CD14-positive monocyte (primary cell): ENCODE measurements at regions not wholly inside any gene's neighbourhood (a gene's known extent, or its start where the extent isn't known, plus 50 kb on each side); places are given as distances from the start of the nearest gene placed in this dataset.

Experiments
- DNase-seq, 3 donors: peaks; one replicate each; pipeline ENCODE4 v3.0.0-alpha.2; 2011 to 2022
- H2AFZ ChIP-seq: 2 replicates; pipeline ENCODE4 v1.6.0; 2012; ENCODE audit warnings: mild to moderate bottlenecking, low read depth, low read length, inconsistent platforms; ENCODE audit not compliant: insufficient read depth, poor library complexity, severe bottlenecking
- H3K27ac ChIP-seq, 2 donors: 1 replicate in 1 of 2; 2 replicates in 1 of 2; pipeline ENCODE4 v1.5.1; 2012 to 2013; ENCODE audit warnings: low read length in 2 of 2, control low read depth in 1 of 2, inconsistent platforms in 1 of 2, low read depth in 1 of 2, mild to moderate bottlenecking in 1 of 2
- H3K27me3 ChIP-seq, 2 donors: one replicate each; pipeline versions ENCODE4 v1.6.0 to v1.6.1; 2011 to 2013; ENCODE audit warnings: low read length in 2 of 2; ENCODE audit not compliant: control insufficient read depth in 2 of 2, insufficient read depth in 2 of 2
- H3K36me3 ChIP-seq, 2 donors: replicated peaks in 1 of 2; 1 replicate in 1 of 2; 2 replicates in 1 of 2; pipeline versions ENCODE4 v1.5.1 to v1.6.1; 2012 to 2013; ENCODE audit warnings: low read length in 2 of 2, control low read depth in 1 of 2, inconsistent platforms in 1 of 2, mild to moderate bottlenecking in 1 of 2; ENCODE audit not compliant: insufficient read depth in 2 of 2, control insufficient read depth in 1 of 2
- H3K4me1 ChIP-seq, 2 donors: 1 replicate in 1 of 2; 2 replicates in 1 of 2; pipeline versions ENCODE4 v1.5.1 to v1.6.1; 2012 to 2013; ENCODE audit warnings: low read length in 2 of 2, control low read depth in 1 of 2, inconsistent platforms in 1 of 2, mild to moderate bottlenecking in 1 of 2, moderate library complexity in 1 of 2; ENCODE audit not compliant: insufficient read depth in 2 of 2, control insufficient read depth in 1 of 2
- H3K4me2 ChIP-seq: replicated peaks from 2 replicates; pipeline ENCODE3; 2012; ENCODE audit warnings: low read length, moderate library complexity, mild to moderate bottlenecking; ENCODE audit not compliant: poor library complexity, severe bottlenecking; ENCODE audit errors: extremely low read depth
- H3K4me3 ChIP-seq, 3 experiments: fragments of 200-600 bp in 1 of 3; sonication (generic) in 1 of 3; replicated peaks in 1 of 3; 1 replicate in 2 of 3; 2 replicates in 1 of 3; pipeline ENCODE4 v1.5.1; 2011 to 2013; ENCODE audit warnings: low read length in 3 of 3, mild to moderate bottlenecking in 3 of 3, control low read depth in 2 of 3, low read depth in 2 of 3, inconsistent platforms in 1 of 3, moderate library complexity in 1 of 3
- H3K79me2 ChIP-seq: 2 replicates; pipeline ENCODE4 v1.6.0; 2012; ENCODE audit warnings: mild to moderate bottlenecking, control low read depth, inconsistent platforms, low read length, moderate library complexity; ENCODE audit not compliant: insufficient read depth
- H3K9ac ChIP-seq: 2 replicates; pipeline ENCODE4 v1.6.0; 2017; ENCODE audit warnings: low read length, mild to moderate bottlenecking; ENCODE audit not compliant: insufficient read depth, poor library complexity, severe bottlenecking
- H3K9me3 ChIP-seq, 2 donors: replicated peaks in 1 of 2; 1 replicate in 1 of 2; 2 replicates in 1 of 2; pipeline versions ENCODE4 v1.5.1 to v1.6.1; 2012 to 2013; ENCODE audit warnings: low read length in 2 of 2, control low read depth in 1 of 2; ENCODE audit not compliant: control insufficient read depth in 1 of 2, insufficient read depth in 1 of 2
- H4K20me1 ChIP-seq: 2 replicates; pipeline ENCODE4 v1.6.0; 2012; ENCODE audit warnings: mild to moderate bottlenecking, low read length, control low read depth, moderate library complexity; ENCODE audit not compliant: insufficient read depth
- H3K27ac Mint-ChIP-seq, 7 donors: one replicate each; pipeline ENCODE4 v1.8.0; 2020; ENCODE audit warnings: mild to moderate bottlenecking in 7 of 7, mixed read lengths in 7 of 7, moderate library complexity in 6 of 7, inconsistent platforms in 2 of 7
- H3K27me3 Mint-ChIP-seq, 3 donors: one replicate each; pipeline ENCODE4 v1.8.0; 2021 to 2022; ENCODE audit warnings: low read depth in 3 of 3, mild to moderate bottlenecking in 3 of 3, mixed read lengths in 3 of 3, moderate library complexity in 3 of 3, inconsistent platforms in 1 of 3
- H3K36me3 Mint-ChIP-seq, 2 donors: one replicate each; pipeline ENCODE4 v1.8.0; 2020; ENCODE audit warnings: mixed read lengths in 2 of 2, inconsistent platforms in 1 of 2, mild to moderate bottlenecking in 1 of 2
- H3K4me1 Mint-ChIP-seq: one replicate; pipeline ENCODE4 v1.8.0; 2020; ENCODE audit warnings: mild to moderate bottlenecking, mixed read lengths
- H3K4me3 Mint-ChIP-seq, 2 donors: one replicate each; pipeline ENCODE4 v1.8.0; 2020; ENCODE audit warnings: mild to moderate bottlenecking in 2 of 2, mixed read lengths in 2 of 2, moderate library complexity in 1 of 2
- H3K9me3 Mint-ChIP-seq, 7 donors: one replicate each; pipeline ENCODE4 v1.8.0; 2020 to 2022; ENCODE audit warnings: mixed read lengths in 7 of 7, mild to moderate bottlenecking in 6 of 7, moderate library complexity in 6 of 7, inconsistent platforms in 2 of 7
- CTCF ChIP-seq: fragments of 200-600 bp; IDR thresholded peaks from one replicate; pipeline ENCODE4 v1.8.0; 2022; ENCODE audit warnings: antibody characterized with exemption, mild to moderate bottlenecking
- WGBS: methylation state at CpG from one replicate; pipeline ENCODE4 v1.1.5; 2013; ENCODE audit warnings: missing lambda C conversion rate; ENCODE audit not compliant: insufficient coverage; 5-methylcytosine and 5-hydroxymethylcytosine counted together
- intact Hi-C, 2 donors: fragments of 100-400 bp; cut with micrococcal nuclease; formaldehyde crosslinking; loops; one replicate each; pipeline versions ENCODE4 v1.15.0 to v1.15.1; 2023

GRCh38 chr18:35910327-35910726, 62.2 kb upstream of the RMP24 start:
- H2AFZ ChIP-seq: no peak overlapping the region
- Mint-ChIP-seq H3K4me3 (no peak overlapping the region), H3K36me3 (no peaks in the 10 kb centered on the region), H3K27ac (peak overlapping the region in 1 of 7 donors; percentile 31), H3K4me1 (peaks cover 16% of the 10 kb centered on the region), H3K9me3 (peaks cover 0 to 6% (median 2%) of the 10 kb centered on the region in 7 donors), H3K27me3 (peaks cover 2 to 5% (median 5%) of the 10 kb centered on the region in 3 donors)
- no peak overlapping the region for H3K27ac ChIP-seq
- no peak overlapping the region for H3K9ac ChIP-seq
- intact Hi-C loops: no loop called here
- no peaks in the 10 kb centered on the region for H4K20me1 ChIP-seq
- H3K4me2 ChIP-seq: no peak overlapping the region
- no peaks in the 10 kb centered on the region for H3K79me2 ChIP-seq
- no peaks in the 10 kb centered on the region for H3K36me3 ChIP-seq
- peaks cover 12 to 16% of the 10 kb centered on the region in 2 donors for H3K4me1 ChIP-seq
- H3K9me3 ChIP-seq: no peaks in the 10 kb centered on the region
- no peak for TF ChIP-seq CTCF
- no peak overlapping the region for H3K4me3 ChIP-seq
- no peak for DNase-seq
- H3K27me3 ChIP-seq: no peaks in the 10 kb centered on the region

GRCh38 chr18:35912332-35912731, 60.1 kb upstream of the RMP24 start:
- H4K20me1 ChIP-seq: no peaks in the 10 kb centered on the region
- Mint-ChIP-seq H3K27me3 (peaks cover 2 to 5% (median 5%) of the 10 kb centered on the region in 3 donors), H3K36me3 (no peaks in the 10 kb centered on the region), H3K4me1 (peaks cover 16% of the 10 kb centered on the region), H3K4me3 (peak overlapping the region; percentile 64 to 89), H3K9me3 (peaks cover 0 to 2% (median 0%) of the 10 kb centered on the region in 7 donors), H3K27ac (peak overlapping the region in 6 of 7 donors; percentile 10 to 73 (median 28))
- H3K36me3 ChIP-seq: no peaks in the 10 kb centered on the region
- H3K27ac ChIP-seq: peak overlapping the region in 1 of 2 donors; percentile 51
- H3K9ac ChIP-seq: peak overlapping the region; percentile 47
- peak; percentile 2 to 37 (median 14) for DNase-seq
- peak overlapping the region; percentile 66 for H3K4me2 ChIP-seq
- no peaks in the 10 kb centered on the region for H3K27me3 ChIP-seq
- peak overlapping the region in 2 of 3 experiments; percentile 48 to 64 for H3K4me3 ChIP-seq
- H3K4me1 ChIP-seq: peaks cover 12 to 16% of the 10 kb centered on the region in 2 donors
- no peak for TF ChIP-seq CTCF
- no peaks in the 10 kb centered on the region for H3K79me2 ChIP-seq
- 4% methylated on average over 5 of the region's 6 CpGs for WGBS
- peak overlapping the region; percentile 78 for H2AFZ ChIP-seq
- no peaks in the 10 kb centered on the region for H3K9me3 ChIP-seq
- intact Hi-C loops: no loop called here
